Mucosa of descending colon (tissue), 3 donors: ENCODE measurements at regions not wholly inside any gene's neighbourhood (a gene's known extent, or its start where the extent isn't known, plus 50 kb on each side); places are given as distances from the start of the nearest gene placed in this dataset.
A peak's percentile ranks its signal among the peaks of the same experiment; 100 is the strongest.
"Not testable (repeated sequence)": the region's sequence is repeated elsewhere in the genome, so short reads cannot be mapped to it uniquely, and the experiment has no call there.

Source experiments
- ATAC-seq: fragments of 200-7000 bp; cut with Tn5 transposase; one replicate; pipeline ENCODE4 v1.9.1; 2020; ENCODE audit warnings: mild to moderate bottlenecking, moderate library complexity
- DNase-seq, 3 donors: peaks; one replicate each; pipeline ENCODE4 v3.0.0-alpha.2; 2020
- H3K36me3 ChIP-seq: fragments of 200-600 bp; one replicate; pipeline ENCODE4 v1.8.0; 2021; ENCODE audit warnings: low read depth, mild to moderate bottlenecking
- H3K4me1 ChIP-seq: fragments of 200-600 bp; one replicate; pipeline ENCODE4 v1.8.0; 2021; ENCODE audit warnings: low read depth, mild to moderate bottlenecking
- H3K4me3 ChIP-seq: fragments of 200-600 bp; one replicate; pipeline ENCODE4 v1.8.0; 2021; ENCODE audit warnings: mild to moderate bottlenecking
- H3K9me3 ChIP-seq: fragments of 200-600 bp; one replicate; pipeline ENCODE4 v1.8.0; 2021; ENCODE audit warnings: mild to moderate bottlenecking
- intact Hi-C, 2 donors: fragments of 100-400 bp; cut with DNase I in 1 of 2; cut with micrococcal nuclease in 1 of 2; formaldehyde crosslinking; loops; one replicate each; pipeline versions ENCODE4 v1.11.0 to v1.11.1; 2022; cut with DNase I, micrococcal nuclease
- TF ChIP-seq, protein P1 (sequence below): fragments of 200-600 bp; IDR thresholded peaks from one replicate; pipeline ENCODE4 v1.8.0; 2022; ENCODE audit warnings: antibody characterized with exemption, mild to moderate bottlenecking
- donor health status: DM: no; HTN: no; CAD: no; lungs with moderate emphysema.
- donor health status: DM: no; HTN: no; CAD: no.
- donor health status: DM: no; HTN: yes; CAD: no.

DNA sequence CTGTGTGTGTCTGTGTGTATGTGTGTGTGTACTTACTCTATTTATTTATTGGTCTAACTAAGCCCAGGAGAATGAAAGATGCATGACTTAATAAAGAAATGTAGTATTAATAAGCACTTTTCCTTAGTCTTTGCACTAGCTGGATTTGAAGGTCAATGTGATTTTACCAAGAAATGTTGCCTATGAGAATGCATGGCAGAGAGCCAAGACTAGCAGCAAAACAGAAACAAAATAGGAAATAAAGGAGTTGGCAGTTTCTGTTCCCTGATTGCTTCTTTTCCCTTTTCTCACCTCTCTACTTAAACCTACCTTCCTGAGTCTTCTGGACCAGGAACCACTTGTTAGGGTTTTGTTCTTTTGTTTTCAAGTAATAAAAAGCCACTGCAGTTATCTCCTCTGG is 286.1 kb downstream of the KCTD12 start:
- DNase-seq: peak in 1 of 3 donors; percentile 4
- H3K4me1 ChIP-seq: no peaks in the 10 kb centered on the region
- H3K36me3 ChIP-seq: no peaks in the 10 kb centered on the region
- intact Hi-C loops: no loop called here
- no peaks in the 10 kb centered on the region for H3K9me3 ChIP-seq
- no peak overlapping the region for H3K4me3 ChIP-seq
- TF ChIP-seq, protein P1, sequence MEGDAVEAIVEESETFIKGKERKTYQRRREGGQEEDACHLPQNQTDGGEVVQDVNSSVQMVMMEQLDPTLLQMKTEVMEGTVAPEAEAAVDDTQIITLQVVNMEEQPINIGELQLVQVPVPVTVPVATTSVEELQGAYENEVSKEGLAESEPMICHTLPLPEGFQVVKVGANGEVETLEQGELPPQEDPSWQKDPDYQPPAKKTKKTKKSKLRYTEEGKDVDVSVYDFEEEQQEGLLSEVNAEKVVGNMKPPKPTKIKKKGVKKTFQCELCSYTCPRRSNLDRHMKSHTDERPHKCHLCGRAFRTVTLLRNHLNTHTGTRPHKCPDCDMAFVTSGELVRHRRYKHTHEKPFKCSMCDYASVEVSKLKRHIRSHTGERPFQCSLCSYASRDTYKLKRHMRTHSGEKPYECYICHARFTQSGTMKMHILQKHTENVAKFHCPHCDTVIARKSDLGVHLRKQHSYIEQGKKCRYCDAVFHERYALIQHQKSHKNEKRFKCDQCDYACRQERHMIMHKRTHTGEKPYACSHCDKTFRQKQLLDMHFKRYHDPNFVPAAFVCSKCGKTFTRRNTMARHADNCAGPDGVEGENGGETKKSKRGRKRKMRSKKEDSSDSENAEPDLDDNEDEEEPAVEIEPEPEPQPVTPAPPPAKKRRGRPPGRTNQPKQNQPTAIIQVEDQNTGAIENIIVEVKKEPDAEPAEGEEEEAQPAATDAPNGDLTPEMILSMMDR: no peak
- ATAC-seq: no peak

DNA sequence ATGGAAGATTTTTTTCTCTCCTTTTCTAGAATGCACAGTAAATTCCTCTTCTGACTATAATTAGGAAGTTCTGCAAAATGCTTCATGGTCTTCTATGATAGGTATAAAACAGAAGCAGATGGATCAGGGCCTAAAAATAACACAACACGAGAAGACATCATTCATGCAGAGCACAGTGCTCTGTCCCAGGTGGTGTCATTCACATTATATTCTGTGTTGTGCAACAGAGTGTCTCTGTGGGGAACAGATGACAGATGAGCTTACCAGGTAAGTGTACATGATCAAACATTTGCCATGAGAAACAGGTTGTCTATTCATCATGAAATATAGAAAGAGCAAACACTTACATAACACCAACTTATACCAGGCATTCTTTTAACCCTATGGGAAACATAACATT is 288.3 kb downstream of the KCTD12 start:
- Histone ChIP-seq H3K4me3 (no peak overlapping the region), H3K4me1 (no peaks in the 10 kb centered on the region), H3K9me3 (peaks cover 2% of the 10 kb centered on the region), H3K36me3 (no peaks in the 10 kb centered on the region)
- TF ChIP-seq, protein P1: no peak
- intact Hi-C loops: no loop called here
- no peak for ATAC-seq
- no peak for DNase-seq

DNA sequence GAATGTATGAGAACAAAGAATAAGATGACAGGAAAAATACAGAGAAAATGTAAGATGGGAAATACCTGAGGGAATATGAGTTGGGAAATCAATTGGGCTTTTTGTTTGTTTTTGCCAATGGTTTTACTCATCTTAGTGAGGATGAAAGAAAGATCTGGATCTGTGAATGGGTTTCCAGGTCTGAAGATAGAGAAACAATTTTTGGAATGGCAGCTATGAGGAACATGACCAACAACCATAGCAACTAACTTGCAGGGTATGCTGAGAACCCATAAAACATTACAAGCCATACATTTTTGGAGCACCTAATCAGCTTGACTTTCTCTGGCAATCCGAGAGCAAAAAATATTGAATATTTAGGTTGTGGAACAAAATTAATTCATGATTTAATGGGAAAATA is 290.0 kb downstream of the KCTD12 start:
- intact Hi-C loops: no loop called here
- H3K4me3 ChIP-seq: no peak overlapping the region
- H3K9me3 ChIP-seq: peaks cover 2% of the 10 kb centered on the region
- no peaks in the 10 kb centered on the region for H3K36me3 ChIP-seq
- no peaks in the 10 kb centered on the region for H3K4me1 ChIP-seq
- TF ChIP-seq, protein P1: no peak
- no peak for DNase-seq
- no peak for ATAC-seq

DNA sequence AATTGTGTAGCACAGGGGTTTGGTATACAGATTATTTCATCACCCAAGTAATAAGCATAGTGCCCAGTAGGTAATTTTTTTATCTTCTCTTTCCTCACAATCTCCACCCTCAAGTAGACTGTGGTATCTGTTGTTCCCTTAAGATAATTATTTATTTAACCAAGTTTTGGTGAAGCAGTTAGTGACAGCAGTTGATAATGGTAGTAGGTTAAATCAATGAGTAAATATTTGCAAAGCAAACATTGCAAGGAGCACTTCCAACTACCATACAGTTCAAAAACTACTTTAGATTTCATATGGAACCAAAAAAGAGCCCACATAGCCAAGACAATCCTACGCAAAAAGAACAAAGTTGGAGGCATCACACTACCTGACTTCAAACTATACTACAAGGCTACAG is 291.8 kb downstream of the KCTD12 start:
- Histone ChIP-seq H3K36me3 (no peaks in the 10 kb centered on the region), H3K9me3 (peaks cover 2% of the 10 kb centered on the region), H3K4me1 (no peaks in the 10 kb centered on the region), H3K4me3 (no peak overlapping the region)
- ATAC-seq (no peak), DNase-seq (no peak)
- intact Hi-C loops: no loop called here
- TF ChIP-seq, protein P1: no peak

DNA sequence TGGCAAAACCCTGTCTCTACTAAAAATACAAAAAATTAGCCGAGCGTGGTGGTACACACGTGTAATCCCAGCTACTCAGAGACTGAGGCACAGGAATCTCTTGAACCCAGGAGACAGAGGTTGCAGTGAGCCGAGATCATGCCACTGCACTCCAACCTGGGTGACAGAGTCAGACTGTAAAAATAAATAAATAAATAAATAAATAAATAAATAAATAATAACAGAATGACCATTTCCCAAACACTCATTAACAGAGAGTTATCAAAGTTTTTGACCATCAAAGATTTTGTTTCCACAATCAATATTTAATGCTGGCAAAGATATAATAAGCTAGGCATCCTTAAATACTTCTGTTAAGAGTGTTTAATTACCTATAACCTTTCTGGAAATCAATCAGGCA is 299.4 kb downstream of the KCTD12 start:
- ATAC-seq: no peak
- no peaks in the 10 kb centered on the region for H3K4me1 ChIP-seq
- intact Hi-C loops: no loop called here
- no peaks in the 10 kb centered on the region for H3K36me3 ChIP-seq
- H3K4me3 ChIP-seq: no peak overlapping the region
- no peak for DNase-seq
- TF ChIP-seq, protein P1: no peak
- no peaks in the 10 kb centered on the region for H3K9me3 ChIP-seq

DNA sequence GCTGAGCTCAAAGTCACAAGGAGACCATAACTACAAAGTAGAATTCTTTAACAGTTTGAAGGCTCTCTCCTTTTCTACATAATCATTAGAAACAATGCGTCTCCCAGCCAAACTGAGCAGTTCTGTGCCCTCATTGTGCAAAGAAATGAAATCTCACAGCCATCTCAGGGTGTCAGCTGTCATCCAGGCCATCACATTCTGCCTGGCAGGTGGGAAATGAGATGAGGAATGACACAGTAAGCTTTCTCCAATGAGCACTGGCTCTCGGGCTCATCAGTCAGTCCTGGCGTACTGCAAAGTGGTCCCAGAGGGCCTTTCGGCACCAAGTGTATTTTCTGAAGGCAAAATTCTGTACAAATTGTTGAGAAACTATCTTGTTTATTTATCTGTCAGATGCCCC is 306.5 kb downstream of the KCTD12 start:
- ATAC-seq: no peak
- no peaks in the 10 kb centered on the region for H3K4me1 ChIP-seq

DNA sequence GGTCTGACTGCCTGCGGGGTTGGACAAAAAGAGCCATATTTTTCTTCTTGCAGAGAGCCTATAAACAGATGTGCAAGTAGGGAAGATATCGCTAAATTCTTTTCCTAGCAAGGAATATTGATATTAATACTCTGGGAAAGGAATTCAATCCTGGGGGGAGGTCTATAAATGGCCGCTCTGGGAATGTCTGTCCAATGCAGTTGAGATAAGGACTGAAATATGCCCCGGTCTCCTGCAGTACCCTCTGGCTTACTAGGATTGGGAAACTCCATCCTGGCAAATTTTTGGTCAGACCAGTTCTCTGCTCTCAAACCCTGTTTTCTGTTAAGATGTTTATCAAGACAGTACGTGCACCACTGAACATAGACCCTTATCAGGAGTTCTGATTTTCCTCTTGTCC is 310.6 kb downstream of the KCTD12 start:
- H3K9me3 ChIP-seq, H3K4me3 ChIP-seq, H3K4me1 ChIP-seq, DNase-seq, ATAC-seq, H3K36me3 ChIP-seq, intact Hi-C loops: not testable (repeated sequence)

More for the DNA sequence above, 306.5 kb downstream of the KCTD12 start:
- TF ChIP-seq, protein P1: no peak
- intact Hi-C loops: no loop called here
- Histone ChIP-seq H3K9me3 (peaks cover 4% of the 10 kb centered on the region), H3K4me3 (no peak overlapping the region), H3K36me3 (no peaks in the 10 kb centered on the region)
- DNase-seq: no peak
